ENCODE measurements at regions not wholly inside any gene's neighbourhood (a gene's known extent, or its start where the extent isn't known, plus 50 kb on each side); places are given as distances from the start of the nearest gene placed in this dataset.

DNA sequence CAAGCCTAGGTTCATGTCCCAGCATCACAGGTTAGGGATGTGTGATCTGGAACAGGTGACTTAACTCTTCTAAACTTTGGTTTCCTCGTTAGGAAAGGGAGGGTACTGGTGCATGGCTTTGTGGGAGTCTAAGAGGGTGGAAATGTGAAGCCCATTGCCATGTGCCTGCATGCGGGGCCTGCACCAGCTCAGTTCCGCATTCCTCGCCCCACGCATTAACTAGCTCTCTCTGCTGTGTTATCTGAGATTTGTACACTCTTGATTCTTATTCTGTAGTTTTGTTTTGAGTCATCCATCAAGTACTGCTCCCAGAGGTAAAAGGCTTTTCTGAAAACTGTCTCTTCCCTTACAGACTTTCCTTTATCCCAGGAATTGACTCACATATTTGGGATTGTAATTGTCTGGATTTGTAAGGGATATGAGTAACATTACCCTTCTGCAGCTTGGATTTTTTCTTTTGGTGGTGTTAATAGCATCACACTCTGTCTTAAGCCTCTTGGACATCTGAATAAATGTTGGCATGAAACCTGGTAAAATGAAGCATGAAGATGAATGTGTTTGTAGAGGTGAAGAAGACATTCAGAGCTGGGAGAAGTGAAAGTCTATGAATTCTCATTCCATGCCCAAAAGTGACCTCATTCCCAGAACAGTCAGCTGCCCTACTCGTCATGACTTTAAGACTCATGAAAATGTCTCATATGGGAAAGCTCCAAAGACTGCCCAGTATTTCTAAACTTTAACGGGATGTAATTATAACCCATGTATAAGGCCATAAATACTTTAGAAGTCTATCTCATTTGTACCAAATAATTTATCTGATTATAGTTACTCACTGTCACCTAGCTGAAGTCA, 357.3 kb downstream of the FOXA2 start:
- intact Hi-C loops (cut with micrococcal nuclease) = no loop called here
- H3K9me3 Mint-ChIP-seq (ENCODE audit: unreplicated experiment) = no peaks in the 10 kb centered on the region
- TF ChIP-seq, protein P1, sequence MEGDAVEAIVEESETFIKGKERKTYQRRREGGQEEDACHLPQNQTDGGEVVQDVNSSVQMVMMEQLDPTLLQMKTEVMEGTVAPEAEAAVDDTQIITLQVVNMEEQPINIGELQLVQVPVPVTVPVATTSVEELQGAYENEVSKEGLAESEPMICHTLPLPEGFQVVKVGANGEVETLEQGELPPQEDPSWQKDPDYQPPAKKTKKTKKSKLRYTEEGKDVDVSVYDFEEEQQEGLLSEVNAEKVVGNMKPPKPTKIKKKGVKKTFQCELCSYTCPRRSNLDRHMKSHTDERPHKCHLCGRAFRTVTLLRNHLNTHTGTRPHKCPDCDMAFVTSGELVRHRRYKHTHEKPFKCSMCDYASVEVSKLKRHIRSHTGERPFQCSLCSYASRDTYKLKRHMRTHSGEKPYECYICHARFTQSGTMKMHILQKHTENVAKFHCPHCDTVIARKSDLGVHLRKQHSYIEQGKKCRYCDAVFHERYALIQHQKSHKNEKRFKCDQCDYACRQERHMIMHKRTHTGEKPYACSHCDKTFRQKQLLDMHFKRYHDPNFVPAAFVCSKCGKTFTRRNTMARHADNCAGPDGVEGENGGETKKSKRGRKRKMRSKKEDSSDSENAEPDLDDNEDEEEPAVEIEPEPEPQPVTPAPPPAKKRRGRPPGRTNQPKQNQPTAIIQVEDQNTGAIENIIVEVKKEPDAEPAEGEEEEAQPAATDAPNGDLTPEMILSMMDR (IDR thresholded peaks at IDR 0.05; ENCODE audit: unreplicated experiment) = no peak
- ChIA-PET CTCF (interaction anchor here (0.6 to 2.0 kb wide), 7 partner anchors 17 to 508 kb away, joined by 3 to 5 read pairs (median 4); no protein-coding TSS in a partner anchor), POLR2A (interaction anchor here (0.6 kb wide), 1 partner anchor 438 kb away, joined by 3 read pairs; no protein-coding TSS in a partner anchor)
- peaks cover 32% of the 10 kb centered on the region for H3K27me3 Mint-ChIP-seq (ENCODE audit: insufficient read depth, unreplicated experiment)
- BruUV-seq (replicated peaks) = no TSS peak
- no peak for DNase-seq (ENCODE audit: unreplicated experiment)
- H3K4me1 Mint-ChIP-seq (ENCODE audit: insufficient read depth, unreplicated experiment) = no peaks in the 10 kb centered on the region
- no peak overlapping the region for H3K4me3 Mint-ChIP-seq (ENCODE audit: unreplicated experiment)
- H3K36me3 Mint-ChIP-seq (ENCODE audit: insufficient read depth, unreplicated experiment) = no peaks in the 10 kb centered on the region
- no peak overlapping the region for H3K27ac Mint-ChIP-seq (ENCODE audit: low read depth, unreplicated experiment)

DNA sequence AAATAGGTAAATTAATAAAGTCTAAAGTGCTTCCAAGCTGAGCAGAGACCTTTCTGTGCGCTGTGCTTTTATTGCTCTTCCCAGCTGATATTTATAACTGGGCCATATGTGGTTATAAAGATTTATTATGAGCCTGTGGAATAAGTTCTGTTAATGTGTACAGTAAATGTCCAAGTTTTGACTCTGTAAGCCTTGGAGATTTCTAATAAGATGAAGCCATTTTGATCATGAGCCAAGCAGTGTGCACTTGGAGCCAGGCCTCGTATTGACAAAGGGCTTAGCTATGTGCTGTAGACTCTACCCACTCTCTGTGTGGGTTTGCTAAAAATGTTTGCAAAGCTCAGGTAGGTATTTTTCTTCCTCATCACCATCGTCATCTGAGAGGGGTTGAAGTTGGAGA, 361.1 kb downstream of the FOXA2 start:
- H3K9me3 Mint-ChIP-seq (ENCODE audit: unreplicated experiment) = no peaks in the 10 kb centered on the region
- no peak for DNase-seq (ENCODE audit: unreplicated experiment)
- TF ChIP-seq, protein P1 (IDR thresholded peaks at IDR 0.05; ENCODE audit: unreplicated experiment) = no peak
- H3K27ac Mint-ChIP-seq (ENCODE audit: low read depth, unreplicated experiment) = no peak overlapping the region
- no peaks in the 10 kb centered on the region for H3K4me1 Mint-ChIP-seq (ENCODE audit: insufficient read depth, unreplicated experiment)
- POLR2A ChIA-PET = interaction anchor here (0.5 kb wide), 1 partner anchor 54 kb away, joined by 3 read pairs; no protein-coding TSS in a partner anchor
- CTCF ChIA-PET = interaction anchor here (0.7 to 1.3 kb wide), 4 partner anchors 13 to 504 kb away, joined by 3 to 4 read pairs (median 4); no protein-coding TSS in a partner anchor
- intact Hi-C loops (cut with micrococcal nuclease) = no loop called here
- no TSS peak for BruUV-seq (replicated peaks)
- no peaks in the 10 kb centered on the region for H3K36me3 Mint-ChIP-seq (ENCODE audit: insufficient read depth, unreplicated experiment)
- peaks cover 42% of the 10 kb centered on the region for H3K27me3 Mint-ChIP-seq (ENCODE audit: insufficient read depth, unreplicated experiment)
- no peak overlapping the region for H3K4me3 Mint-ChIP-seq (ENCODE audit: unreplicated experiment)

DNA sequence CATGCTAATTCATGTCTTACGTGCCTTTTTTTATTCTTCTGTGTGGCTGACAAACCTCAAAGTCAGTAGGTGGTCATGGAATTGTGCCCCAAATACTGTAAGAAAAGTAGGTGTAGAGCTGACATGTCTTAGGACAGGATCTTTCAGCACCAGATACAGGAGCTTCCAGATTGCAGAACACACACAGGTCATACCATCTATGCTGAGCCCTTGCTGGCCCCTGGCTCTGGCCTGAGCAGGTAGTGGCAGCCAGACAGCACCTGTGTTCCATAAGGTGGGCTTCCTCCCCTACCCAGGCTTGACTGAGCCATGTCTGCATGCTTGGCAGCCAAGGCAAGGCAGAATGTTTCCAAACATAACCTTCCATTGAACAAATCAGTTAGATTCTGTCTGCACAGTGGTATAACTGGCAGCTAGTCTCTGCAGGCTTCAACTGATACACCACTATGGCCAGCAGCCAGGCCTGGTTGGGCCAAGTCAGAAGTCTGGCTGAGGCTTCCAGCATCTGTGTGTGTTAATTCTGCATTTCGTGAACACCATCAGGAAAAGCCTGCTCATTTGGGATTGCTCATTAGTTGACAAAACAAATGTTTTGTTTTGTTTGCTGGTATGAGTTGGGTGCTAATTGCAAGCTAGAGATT, 366.5 kb downstream of the FOXA2 start:
- H3K4me3 Mint-ChIP-seq (ENCODE audit: unreplicated experiment) = no peak overlapping the region
- TF ChIP-seq, protein P1 (IDR thresholded peaks at IDR 0.05; ENCODE audit: unreplicated experiment) = no peak
- no peak overlapping the region for H3K27ac Mint-ChIP-seq (ENCODE audit: low read depth, unreplicated experiment)
- H3K27me3 Mint-ChIP-seq (ENCODE audit: insufficient read depth, unreplicated experiment) = peaks cover 78% of the 10 kb centered on the region
- H3K36me3 Mint-ChIP-seq (ENCODE audit: insufficient read depth, unreplicated experiment) = no peaks in the 10 kb centered on the region
- no peak for DNase-seq (ENCODE audit: unreplicated experiment)
- H3K9me3 Mint-ChIP-seq (ENCODE audit: unreplicated experiment) = no peaks in the 10 kb centered on the region
- no TSS peak for BruUV-seq (replicated peaks)
- H3K4me1 Mint-ChIP-seq (ENCODE audit: insufficient read depth, unreplicated experiment) = no peaks in the 10 kb centered on the region
- intact Hi-C loops (cut with micrococcal nuclease) = no loop called here
- ChIA-PET POLR2A (no interaction called here), CTCF (interaction anchor here (0.6 kb wide), 1 partner anchor 95 kb away, joined by 3 read pairs; no protein-coding TSS in a partner anchor)

DNA sequence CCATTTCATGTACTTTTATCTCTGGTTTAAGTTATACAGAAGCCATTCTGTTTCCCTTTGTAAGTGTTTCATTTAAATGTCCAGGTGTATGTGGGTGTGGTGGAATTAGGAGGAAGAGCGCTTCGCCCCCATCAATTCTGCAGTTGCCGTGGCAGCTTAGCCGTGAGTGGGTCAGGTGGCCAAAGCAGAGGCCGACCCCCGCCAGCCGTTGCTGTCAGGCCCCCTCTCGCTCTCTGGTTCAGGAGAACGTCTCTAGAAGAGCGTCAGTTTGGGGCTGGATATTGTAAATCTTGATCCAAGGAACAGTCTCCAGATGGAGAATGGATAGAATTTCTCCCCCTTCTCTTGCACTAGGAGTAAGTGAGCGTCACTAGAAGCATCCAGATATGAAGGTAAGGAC, 367.4 kb downstream of the FOXA2 start:
- Mint-ChIP-seq H3K36me3 (ENCODE audit: insufficient read depth, unreplicated experiment) (no peaks in the 10 kb centered on the region), H3K27ac (ENCODE audit: low read depth, unreplicated experiment) (no peak overlapping the region)
- POLR2A ChIA-PET = no interaction called here

More for the DNA sequence above, 367.4 kb downstream of the FOXA2 start:
- TF ChIP-seq, protein P1 (IDR thresholded peaks at IDR 0.05; ENCODE audit: unreplicated experiment) = no peak
- H3K27me3 Mint-ChIP-seq (ENCODE audit: insufficient read depth, unreplicated experiment) = peaks cover 86% of the 10 kb centered on the region
- CTCF ChIA-PET = no interaction called here
- DNase-seq (ENCODE audit: unreplicated experiment) = no peak
- intact Hi-C loops (cut with micrococcal nuclease) = no loop called here
- H3K4me3 Mint-ChIP-seq (ENCODE audit: unreplicated experiment) = no peak overlapping the region
- BruUV-seq (replicated peaks) = no TSS peak
- H3K4me1 Mint-ChIP-seq (ENCODE audit: insufficient read depth, unreplicated experiment) = no peaks in the 10 kb centered on the region
- H3K9me3 Mint-ChIP-seq (ENCODE audit: unreplicated experiment) = no peaks in the 10 kb centered on the region
